GM13977 (cell line): ENCODE measurements at regions not wholly inside any gene's neighbourhood (a gene's known extent, or its start where the extent isn't known, plus 50 kb on each side); places are given as distances from the start of the nearest gene placed in this dataset.

Experiments used
- DNase-seq: peaks from one replicate; pipeline ENCODE4 v3.0.0; 2012; ENCODE audit warnings: low spot score
- in situ Hi-C: fragments of 300-500 bp; cut with MboI; formaldehyde crosslinking; loops from one replicate; pipeline ENCODE4 v1.12.0; 2022; ENCODE audit warnings: low sequenced_read_pairs, low pct_unique_long_range_greater_than_20kb, mixed read lengths, inconsistent platforms; ENCODE audit not compliant: unreplicated experiment
- TF ChIP-seq, protein P1 (sequence below): IDR thresholded peaks from 2 replicates; pipeline ENCODE4 v1.5.1; 2012; ENCODE audit warnings: mild to moderate bottlenecking, control low read depth; ENCODE audit not compliant: insufficient read depth; ENCODE audit errors: extremely low read depth, missing control alignments

DNA sequence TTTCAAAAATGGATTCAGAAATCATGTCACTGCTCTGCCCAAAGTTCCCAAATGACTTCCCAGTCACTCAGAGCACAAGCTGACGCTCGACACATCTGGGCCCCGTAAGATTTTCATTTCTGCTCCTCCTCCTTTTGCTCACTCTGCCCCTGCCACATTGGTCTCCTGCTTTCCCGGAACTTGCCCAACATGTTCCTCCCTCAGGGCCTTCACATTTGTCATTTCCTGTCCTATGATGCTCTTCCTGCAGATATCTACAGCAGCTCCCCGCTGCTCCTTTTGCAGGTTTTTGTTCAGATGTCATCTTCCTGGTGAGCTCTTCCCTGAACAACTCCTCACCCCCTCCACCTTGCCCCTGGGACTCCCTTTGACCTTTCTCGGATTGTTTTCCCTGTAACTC lies 58.5 kb upstream of the IVNS1ABP start:
- DNase-seq = no peak
- in situ Hi-C loops = no loop called here

DNA sequence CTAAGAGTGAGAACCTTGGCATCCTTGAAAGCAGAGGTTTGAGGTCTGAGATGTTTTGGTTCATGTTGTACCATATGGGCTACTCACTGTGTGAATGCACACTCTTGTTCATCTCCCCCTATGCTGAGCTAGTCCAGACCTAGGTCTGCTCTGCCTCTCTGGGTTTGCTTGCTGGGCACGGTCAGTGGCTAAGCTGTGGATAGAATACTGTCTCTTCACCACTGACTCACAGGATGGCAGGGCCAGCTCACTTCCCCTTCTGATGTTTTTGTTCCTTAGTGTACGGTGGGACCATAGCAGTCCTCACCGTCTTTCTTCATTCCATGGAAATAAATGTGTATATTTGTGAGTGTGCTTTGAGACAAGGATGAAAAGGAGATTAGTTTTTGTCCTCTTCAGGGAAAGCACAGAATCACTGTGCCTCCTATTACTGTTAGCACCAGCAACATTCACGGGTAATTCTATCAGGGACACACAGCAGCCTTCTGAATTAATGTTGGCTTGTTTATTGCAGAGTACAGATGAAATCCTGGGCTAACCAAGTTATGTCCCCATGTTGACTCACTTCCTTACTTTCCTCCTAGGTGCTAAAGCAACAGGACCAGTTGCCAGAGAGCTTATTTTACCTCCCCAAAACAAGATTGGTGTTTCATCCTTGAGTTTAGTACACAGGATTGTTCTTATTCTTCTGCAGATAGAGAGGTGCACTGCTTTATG lies 56.9 kb upstream of the IVNS1ABP start:
- DNase-seq = no peak
- in situ Hi-C loops = no loop called here

More for the DNA sequence above, 58.5 kb upstream of the IVNS1ABP start:
- TF ChIP-seq, protein P1, sequence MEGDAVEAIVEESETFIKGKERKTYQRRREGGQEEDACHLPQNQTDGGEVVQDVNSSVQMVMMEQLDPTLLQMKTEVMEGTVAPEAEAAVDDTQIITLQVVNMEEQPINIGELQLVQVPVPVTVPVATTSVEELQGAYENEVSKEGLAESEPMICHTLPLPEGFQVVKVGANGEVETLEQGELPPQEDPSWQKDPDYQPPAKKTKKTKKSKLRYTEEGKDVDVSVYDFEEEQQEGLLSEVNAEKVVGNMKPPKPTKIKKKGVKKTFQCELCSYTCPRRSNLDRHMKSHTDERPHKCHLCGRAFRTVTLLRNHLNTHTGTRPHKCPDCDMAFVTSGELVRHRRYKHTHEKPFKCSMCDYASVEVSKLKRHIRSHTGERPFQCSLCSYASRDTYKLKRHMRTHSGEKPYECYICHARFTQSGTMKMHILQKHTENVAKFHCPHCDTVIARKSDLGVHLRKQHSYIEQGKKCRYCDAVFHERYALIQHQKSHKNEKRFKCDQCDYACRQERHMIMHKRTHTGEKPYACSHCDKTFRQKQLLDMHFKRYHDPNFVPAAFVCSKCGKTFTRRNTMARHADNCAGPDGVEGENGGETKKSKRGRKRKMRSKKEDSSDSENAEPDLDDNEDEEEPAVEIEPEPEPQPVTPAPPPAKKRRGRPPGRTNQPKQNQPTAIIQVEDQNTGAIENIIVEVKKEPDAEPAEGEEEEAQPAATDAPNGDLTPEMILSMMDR = no peak

DNA sequence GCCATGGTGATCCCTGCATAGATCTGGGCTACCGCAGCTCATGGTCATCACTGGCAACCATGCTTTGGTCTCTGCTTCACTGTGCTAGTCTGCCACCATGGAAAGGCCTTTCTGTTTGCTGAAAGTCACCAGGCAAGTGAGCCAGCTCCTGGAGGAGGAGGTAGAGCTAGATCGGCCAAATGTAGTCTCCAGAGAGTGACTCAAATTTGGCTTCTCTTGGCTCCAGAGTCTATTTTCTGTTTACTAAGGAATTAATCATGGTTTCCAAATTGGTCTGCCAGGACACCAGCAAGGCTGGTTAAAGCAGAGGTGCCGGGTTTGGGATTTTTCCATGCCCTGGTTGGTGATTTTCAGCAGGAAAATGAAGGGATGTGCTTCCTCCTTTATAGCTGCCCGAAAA lies 52.7 kb upstream of the IVNS1ABP start:
- in situ Hi-C loops = no loop called here
- TF ChIP-seq, protein P1 = no peak
- no peak for DNase-seq

More for the DNA sequence above, 56.9 kb upstream of the IVNS1ABP start:
- TF ChIP-seq, protein P1 = no peak

DNA sequence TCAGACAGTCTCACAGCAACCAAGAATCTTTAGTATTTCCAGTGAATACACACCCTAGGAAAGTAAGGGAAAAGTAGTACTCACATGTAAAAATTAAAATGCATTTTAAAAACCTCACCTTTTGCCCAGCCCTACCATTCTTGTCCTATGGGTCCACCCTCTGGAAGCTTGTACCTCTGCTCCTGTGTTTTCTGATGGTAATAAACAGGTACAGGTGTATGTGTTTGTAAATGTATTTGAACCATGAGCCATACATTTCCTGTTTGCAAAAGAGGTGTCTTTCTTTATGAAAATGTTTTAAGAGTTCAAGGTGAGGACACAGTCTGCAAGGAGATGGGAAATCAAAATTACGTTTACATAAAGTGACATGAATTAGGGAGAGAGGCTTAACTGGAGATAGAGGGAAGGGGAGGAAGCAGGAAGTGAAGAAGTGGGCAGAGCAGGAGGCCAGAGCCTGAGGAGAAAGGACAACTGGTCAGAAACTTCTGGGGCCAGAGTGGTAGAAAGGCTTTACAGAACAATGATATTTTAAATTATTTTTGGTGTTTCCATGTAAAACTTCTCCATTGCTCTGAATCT lies 52.0 kb upstream of the IVNS1ABP start:
- TF ChIP-seq, protein P1 = no peak
- in situ Hi-C loops = no loop called here
- no peak for DNase-seq

DNA sequence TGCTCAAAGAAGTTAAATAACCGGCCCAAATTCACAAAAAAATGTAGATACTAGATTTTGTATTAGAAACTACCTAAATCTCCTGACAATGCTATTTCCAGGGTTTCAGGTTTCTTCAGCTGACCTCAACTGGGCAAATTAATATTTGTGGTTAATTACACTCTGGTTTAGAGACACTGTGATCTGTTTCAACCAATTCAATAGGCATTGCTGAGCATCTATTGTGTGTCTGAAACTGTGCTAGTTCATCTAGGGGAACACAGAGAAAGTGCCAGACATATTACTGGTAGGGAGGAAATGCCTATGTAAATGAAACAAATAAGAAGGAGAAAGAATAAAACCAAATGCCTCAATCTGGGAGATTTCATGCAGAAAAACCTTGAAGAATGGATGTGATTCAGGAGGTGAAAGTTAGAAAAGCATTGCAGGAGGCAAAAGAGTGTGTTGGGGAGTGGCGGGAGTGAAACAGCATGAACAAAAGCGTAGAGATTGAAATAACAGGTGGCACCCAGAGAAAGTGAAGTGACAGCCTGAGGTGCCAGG lies 51.3 kb upstream of the IVNS1ABP start:
- in situ Hi-C loops = no loop called here
- TF ChIP-seq, protein P1 = no peak
- no peak for DNase-seq

DNA sequence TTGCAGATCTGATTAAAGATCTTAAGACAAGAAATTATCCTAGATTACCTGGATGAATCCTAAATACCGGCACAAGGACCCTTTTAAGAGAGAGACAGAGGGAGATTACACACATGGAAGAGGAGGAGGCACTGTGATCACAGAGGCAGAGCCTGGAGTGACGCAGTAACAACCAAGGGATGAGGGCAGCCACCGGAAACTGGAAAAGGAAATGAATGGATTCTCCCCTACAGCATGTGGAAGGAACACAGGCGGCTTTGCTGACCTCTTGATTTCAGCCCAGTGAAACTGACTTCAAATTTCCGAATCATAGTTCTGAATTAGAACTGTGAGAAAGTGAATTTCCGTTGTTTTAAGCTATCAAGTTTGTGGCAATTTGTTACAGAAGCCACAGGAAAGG lies 50.2 kb upstream of the IVNS1ABP start:
- DNase-seq = no peak
- TF ChIP-seq, protein P1 = no peak
- in situ Hi-C loops = no loop called here
